ENCODE measurements at regions not wholly inside any gene's neighbourhood (a gene's known extent, or its start where the extent isn't known, plus 50 kb on each side); places are given as distances from the start of the nearest gene placed in this dataset.
A peak's percentile ranks its signal among the peaks of the same experiment; 100 is the strongest.

DNA sequence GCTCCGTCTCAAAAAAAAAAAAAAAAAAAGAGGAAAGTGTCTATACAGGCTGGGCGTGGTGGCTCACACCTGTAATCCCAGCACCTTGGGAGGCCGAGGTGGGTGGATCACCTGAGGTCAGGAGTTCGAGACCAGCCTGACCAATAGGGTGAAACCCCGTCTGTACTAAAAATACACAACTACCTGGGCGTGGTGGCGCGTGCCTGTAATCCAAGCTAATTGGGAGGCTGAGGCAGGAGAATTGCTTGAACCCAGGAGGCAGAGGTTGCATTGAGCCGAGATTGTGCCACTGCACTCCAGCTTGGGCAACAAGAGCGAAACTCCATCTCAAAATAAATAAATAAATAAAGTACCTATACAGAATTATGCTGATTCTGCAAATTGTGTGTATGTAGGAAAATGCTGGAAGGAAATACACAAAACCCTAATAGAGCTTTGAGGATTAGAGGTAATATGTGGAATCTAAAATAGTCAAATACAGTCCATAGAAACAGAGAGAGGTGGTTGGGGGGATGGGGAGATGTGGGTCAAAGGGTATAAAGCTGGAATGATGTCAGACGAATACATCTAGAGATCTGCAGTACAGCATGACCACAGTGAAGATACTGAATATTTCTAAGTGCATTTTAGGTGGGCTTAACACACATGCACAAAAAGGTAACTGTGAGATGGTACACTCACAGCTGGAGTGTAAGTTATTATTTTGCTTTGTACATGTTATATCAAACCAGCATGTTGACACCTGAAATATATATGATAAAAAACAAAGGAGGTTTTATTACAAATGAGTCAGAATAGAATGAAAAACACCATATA lies 174.5 kb upstream of the KLF14 start:
- peaks cover 18 to 34% of the 10 kb centered on the region in 2 experiments for H3K36me3 ChIP-seq (ENCODE audit: control insufficient read depth in 2 of 2, extremely low read depth in 1 of 2, insufficient read depth in 2 of 2, low read length in 2 of 2)
- no peak for DNase-seq (ENCODE audit: low read depth, low spot score)
- peak overlapping the region; percentile 100 for H3K27ac ChIP-seq (ENCODE audit: control insufficient read depth, insufficient read depth, low read length)
- H3K4me1 ChIP-seq (ENCODE audit: control insufficient read depth, extremely low read depth, insufficient read depth, low read length), result peaks cover 53% of the 10 kb centered on the region
- no peak overlapping the region for H2AFZ ChIP-seq (ENCODE audit: control insufficient read depth, low read length)
- H3K9ac ChIP-seq (ENCODE audit: control insufficient read depth, extremely low read depth, insufficient read depth, low read length), result peak overlapping the region; percentile 98
- no peaks in the 10 kb centered on the region for H3K9me1 ChIP-seq (ENCODE audit: control insufficient read depth, extremely low read depth, insufficient read depth, low read length)
- TF ChIP-seq EZH2 (IDR thresholded peaks at IDR 0.05; ENCODE audit: low read length), result no peak
- TF ChIP-seq, protein P1, sequence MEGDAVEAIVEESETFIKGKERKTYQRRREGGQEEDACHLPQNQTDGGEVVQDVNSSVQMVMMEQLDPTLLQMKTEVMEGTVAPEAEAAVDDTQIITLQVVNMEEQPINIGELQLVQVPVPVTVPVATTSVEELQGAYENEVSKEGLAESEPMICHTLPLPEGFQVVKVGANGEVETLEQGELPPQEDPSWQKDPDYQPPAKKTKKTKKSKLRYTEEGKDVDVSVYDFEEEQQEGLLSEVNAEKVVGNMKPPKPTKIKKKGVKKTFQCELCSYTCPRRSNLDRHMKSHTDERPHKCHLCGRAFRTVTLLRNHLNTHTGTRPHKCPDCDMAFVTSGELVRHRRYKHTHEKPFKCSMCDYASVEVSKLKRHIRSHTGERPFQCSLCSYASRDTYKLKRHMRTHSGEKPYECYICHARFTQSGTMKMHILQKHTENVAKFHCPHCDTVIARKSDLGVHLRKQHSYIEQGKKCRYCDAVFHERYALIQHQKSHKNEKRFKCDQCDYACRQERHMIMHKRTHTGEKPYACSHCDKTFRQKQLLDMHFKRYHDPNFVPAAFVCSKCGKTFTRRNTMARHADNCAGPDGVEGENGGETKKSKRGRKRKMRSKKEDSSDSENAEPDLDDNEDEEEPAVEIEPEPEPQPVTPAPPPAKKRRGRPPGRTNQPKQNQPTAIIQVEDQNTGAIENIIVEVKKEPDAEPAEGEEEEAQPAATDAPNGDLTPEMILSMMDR (optimal IDR thresholded peaks at IDR 0.05 in 1 of 3, IDR thresholded peaks at IDR 0.05 in 1 of 3, conservative IDR thresholded peaks at IDR 0.05 in 1 of 3; ENCODE audit: extremely low read depth in 1 of 3, insufficient read depth in 2 of 3, low read length in 3 of 3), result no peak
- dilution Hi-C loops (cut with MboI; ENCODE audit: extremely low pct_ligation_motif_present, low sequenced_read_pairs), result no loop called here
- H3K27me3 ChIP-seq (ENCODE audit: control insufficient read depth, extremely low read depth, insufficient read depth, low read length), result no peaks in the 10 kb centered on the region
- H3K79me2 ChIP-seq (ENCODE audit: control insufficient read depth, insufficient read depth, low read length), result peaks cover 82% of the 10 kb centered on the region
- FAIRE-seq, result no peak
- H4K20me1 ChIP-seq (ENCODE audit: control insufficient read depth, extremely low read depth, insufficient read depth, low read length), result peaks cover 5% of the 10 kb centered on the region
- H3K9me3 ChIP-seq (ENCODE audit: control insufficient read depth, low read depth, low read length), result no peaks in the 10 kb centered on the region
- peak overlapping the region; percentile 75 for H3K4me2 ChIP-seq (ENCODE audit: control insufficient read depth, extremely low read depth, insufficient read depth, low read depth, low read length)
- peak overlapping the region; percentile 4 to 100 (median 99) for H3K4me3 ChIP-seq (ENCODE audit: control insufficient read depth in 2 of 3, extremely low read depth in 1 of 3, insufficient read depth in 2 of 3, low read depth in 1 of 3, low read length in 3 of 3)

DNA sequence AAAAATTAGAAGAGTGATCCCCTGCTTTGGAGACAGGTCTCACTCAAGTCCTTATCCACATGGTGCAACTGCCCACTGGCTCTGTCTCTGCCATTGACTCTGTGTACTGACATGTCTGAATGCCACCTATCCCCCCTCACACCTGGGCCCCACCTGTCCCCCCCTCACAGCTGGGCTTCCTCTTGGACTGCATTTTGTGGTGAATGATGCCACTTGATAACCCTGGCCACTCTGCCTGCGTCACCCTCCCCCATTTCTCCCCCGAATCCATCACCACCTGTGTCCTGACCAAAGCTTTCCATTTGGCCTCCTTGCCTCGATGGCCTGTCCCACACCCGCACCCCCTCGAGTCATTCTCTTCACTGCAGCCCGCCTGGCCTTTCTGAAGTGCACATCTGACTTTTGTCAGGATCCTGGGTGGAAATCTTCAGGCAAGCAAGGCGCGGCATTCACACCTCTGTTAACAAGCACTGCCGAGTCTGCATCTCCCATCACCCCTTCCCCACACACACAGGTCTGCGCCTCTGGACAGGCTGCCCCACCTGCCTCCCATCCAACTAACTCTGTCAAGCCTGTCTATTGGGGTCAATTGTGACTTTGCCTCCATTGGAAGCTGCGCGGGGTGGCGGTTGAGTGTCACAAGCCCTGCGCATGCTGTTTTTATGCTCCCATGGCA lies 175.3 kb upstream of the KLF14 start:
- no peak for DNase-seq (ENCODE audit: low read depth, low spot score)
- FAIRE-seq, result no peak
- Histone ChIP-seq H3K4me2 (ENCODE audit: control insufficient read depth, extremely low read depth, insufficient read depth, low read depth, low read length) (peak overlapping the region; percentile 75), H2AFZ (ENCODE audit: control insufficient read depth, low read length) (no peak overlapping the region), H3K36me3 (ENCODE audit: control insufficient read depth in 2 of 2, extremely low read depth in 1 of 2, insufficient read depth in 2 of 2, low read length in 2 of 2) (peaks cover 18 to 32% of the 10 kb centered on the region in 2 experiments), H3K27ac (ENCODE audit: control insufficient read depth, insufficient read depth, low read length) (peak overlapping the region; percentile 100), H3K9me1 (ENCODE audit: control insufficient read depth, extremely low read depth, insufficient read depth, low read length) (no peaks in the 10 kb centered on the region), H4K20me1 (ENCODE audit: control insufficient read depth, extremely low read depth, insufficient read depth, low read length) (peaks cover 5% of the 10 kb centered on the region), H3K79me2 (ENCODE audit: control insufficient read depth, insufficient read depth, low read length) (peaks cover 77% of the 10 kb centered on the region), H3K4me1 (ENCODE audit: control insufficient read depth, extremely low read depth, insufficient read depth, low read length) (peaks cover 55% of the 10 kb centered on the region), H3K27me3 (ENCODE audit: control insufficient read depth, extremely low read depth, insufficient read depth, low read length) (no peaks in the 10 kb centered on the region), H3K9ac (ENCODE audit: control insufficient read depth, extremely low read depth, insufficient read depth, low read length) (peak overlapping the region; percentile 98), H3K4me3 (ENCODE audit: control insufficient read depth in 2 of 3, extremely low read depth in 1 of 3, insufficient read depth in 2 of 3, low read depth in 1 of 3, low read length in 3 of 3) (peak overlapping the region; percentile 57 to 100 (median 99)), H3K9me3 (ENCODE audit: control insufficient read depth, low read depth, low read length) (no peaks in the 10 kb centered on the region)
- TF ChIP-seq EZH2 (IDR thresholded peaks at IDR 0.05; ENCODE audit: low read length), result no peak
- TF ChIP-seq, protein P1 (optimal IDR thresholded peaks at IDR 0.05 in 1 of 3, IDR thresholded peaks at IDR 0.05 in 1 of 3, conservative IDR thresholded peaks at IDR 0.05 in 1 of 3; ENCODE audit: extremely low read depth in 1 of 3, insufficient read depth in 2 of 3, low read length in 3 of 3), result no peak
- dilution Hi-C loops (cut with MboI; ENCODE audit: extremely low pct_ligation_motif_present, low sequenced_read_pairs), result no loop called here

Measured in keratinocyte (primary cell).